HT1080 (cell line): ENCODE measurements at regions not wholly inside any gene's neighbourhood (a gene's known extent, or its start where the extent isn't known, plus 50 kb on each side); places are given as distances from the start of the nearest gene placed in this dataset.
"Not testable (repeated sequence)": the region's sequence is repeated elsewhere in the genome, so short reads cannot be mapped to it uniquely, and the experiment has no call there.

Experiments
- DNase-seq: peaks from one replicate; pipeline ENCODE4 v3.0.0-alpha.2; 2015; ENCODE audit warnings: low read depth

DNA sequence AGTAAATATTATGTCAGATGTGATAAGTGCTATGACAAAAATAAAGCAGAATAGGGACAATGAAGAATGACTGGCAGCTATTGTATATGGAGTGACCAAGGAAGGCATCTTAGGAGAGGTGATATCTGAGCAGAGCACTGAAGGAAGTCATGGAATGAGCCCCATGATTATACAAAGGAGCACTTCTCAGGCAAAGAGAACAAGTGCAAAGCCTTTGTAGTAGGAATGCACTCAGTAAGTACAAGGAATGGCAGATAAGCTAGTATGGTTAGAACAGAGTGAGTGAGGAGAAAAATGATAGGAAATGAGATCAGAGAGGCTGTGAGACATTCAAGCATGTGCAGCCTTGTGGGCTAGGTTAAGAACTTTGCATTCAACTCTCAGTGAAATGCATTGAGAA is 214.8 kb downstream of the LURAP1L start:
- no peak for DNase-seq

GRCh38 chr9:12993466-12993865 is 218.6 kb downstream of the LURAP1L start:
- DNase-seq = no peak

DNA sequence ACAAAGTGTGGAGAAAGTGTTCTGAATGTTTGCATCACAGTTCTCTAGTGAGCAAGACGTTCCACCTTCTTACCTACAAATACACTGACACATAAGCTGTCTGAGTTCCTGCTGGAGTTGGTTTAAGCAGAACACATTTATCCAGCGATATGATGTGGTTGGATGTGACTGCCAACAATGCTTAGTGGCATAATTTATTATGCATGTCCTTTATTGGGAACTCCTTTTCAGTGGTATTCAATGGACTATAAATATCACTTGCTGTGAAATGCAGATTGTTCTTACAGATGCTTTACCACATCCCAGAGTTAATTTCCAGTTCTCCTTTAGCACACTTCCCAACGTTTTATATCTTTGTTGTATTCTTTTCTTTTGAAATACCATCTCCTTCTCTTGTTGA is 222.2 kb downstream of the LURAP1L start:
- no peak for DNase-seq

- DNase-seq = no peak
Observed at GRCh38 chr9:13001989-13002580, 227.3 kb downstream of the LURAP1L start.

- DNase-seq = no peak
Observed at GRCh38 chr9:13002740-13003139, 227.9 kb downstream of the LURAP1L start.

- no peak for DNase-seq
Observed at GRCh38 chr9:13009871-13010270, 235.1 kb downstream of the LURAP1L start.

DNA sequence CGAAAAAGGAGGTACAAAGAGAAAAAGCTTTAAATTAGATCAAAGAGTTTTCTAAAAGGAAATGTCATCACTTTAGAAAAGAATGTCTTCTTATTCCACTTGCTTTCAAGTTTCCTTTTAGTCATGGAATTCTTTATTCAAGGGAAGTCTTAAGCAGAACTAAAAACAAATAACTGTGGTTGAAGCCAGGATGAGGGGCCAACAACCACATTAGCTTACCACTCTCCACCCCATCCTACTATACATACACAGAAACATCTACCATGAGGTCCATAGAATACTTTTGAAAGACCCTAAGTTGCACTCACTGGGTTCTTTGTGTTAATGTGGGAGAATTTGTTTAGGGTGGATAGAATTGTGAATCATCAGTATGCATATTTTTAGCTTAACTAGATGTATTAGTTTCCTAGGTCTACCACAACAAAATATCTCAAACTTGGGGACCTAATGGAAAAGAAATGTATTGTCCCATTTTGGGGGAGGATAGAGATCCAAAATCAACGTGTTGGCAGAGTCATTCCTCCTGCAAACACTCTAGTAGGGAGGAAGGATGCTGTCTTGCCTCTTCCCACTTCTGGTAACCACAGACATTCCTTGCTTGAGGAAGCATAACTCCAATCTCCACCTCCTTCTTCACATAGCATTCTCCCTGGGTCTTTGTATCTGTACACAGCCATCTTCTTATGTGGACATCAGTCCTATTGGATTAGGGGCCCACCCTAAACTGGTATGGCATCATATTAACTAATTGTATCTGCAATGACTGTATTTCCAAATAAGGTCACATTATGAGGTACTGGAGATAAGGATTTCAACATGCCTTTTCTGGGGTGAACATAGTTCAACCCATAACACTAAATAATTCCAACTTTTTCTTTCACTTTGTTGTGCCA is 239.4 kb downstream of the LURAP1L start:
- peak; percentile 56 for DNase-seq

DNA sequence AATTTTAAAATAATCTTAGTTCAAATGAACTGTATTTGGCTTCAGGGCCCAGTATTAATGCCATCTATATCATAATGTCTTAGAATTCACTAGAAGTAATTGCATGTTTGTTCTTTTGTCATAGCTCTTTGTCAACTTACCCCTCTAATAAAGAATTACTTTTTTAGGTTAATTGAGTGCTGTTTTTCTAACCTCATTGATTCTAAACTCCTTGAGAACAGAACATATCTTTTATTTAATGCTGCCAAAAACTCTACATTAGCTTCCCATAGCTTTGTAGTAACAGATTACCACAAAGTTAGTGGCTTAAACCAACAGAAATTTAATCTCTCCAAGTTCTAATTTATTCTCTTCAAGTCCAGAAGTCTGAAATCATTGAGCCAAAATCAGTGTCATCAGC is 242.4 kb downstream of the LURAP1L start:
- no peak for DNase-seq

DNA sequence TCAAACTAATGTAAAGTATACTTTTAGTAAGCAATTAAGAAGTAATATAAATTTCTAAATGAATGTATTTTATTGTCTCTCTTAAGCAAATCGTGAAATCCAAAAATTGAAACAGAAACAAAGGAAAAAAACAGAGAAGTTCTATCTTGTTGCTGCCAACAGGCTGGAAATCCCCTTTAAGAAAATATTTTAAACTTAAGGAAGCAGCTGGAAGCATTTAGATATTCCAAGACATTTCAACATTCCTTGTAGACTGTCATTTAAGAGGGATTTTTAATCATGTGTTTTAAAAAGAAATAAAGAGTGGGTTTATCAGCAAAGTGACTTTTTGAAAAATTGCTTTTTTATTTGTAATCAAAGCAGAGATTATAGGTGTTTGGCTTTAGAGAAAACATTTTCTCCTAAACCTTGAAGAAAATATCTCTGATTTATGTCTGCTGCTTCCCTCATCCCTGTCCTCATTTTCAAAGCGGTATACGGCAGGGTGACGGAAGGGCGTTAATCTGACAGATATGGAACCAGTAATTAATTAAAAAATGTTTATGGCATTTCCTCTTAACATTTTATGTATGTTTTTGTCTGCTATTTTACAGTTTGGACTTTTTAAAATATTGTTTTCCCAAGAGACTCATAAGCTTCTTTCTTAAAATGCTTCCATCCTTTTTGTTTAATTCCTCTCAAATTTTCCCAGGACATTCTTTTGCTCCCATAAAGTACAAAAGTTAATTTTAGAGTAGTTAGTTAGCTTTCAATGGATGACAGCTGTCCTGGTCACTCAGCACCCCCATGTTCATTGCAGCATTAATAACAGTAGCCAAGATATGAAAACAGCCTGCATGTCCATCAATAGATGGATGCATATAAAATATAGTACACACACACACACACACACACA is 245.6 kb downstream of the LURAP1L start:
- no peak for DNase-seq

GRCh38 chr9:13022756-13023155 is 247.9 kb downstream of the LURAP1L start:
- DNase-seq = no peak

DNA sequence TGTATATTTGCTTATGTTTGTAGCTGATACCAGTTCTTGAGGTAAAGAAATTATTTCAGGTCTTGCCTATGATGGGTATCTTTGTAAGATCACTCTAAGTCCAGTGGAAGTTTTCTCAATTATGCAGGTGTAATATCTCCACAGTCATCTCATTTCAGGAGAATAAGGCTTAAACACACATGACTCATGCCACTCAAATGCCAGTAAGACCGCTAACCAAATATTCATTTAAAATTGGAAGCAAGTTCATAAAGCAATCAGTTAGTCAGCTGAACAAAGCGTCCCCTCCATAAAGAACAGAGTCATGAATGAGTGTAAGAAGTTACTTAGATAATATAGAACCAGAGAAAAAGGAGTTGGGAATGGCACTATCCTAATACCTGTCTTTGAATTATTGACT is 248.7 kb downstream of the LURAP1L start:
- peak; percentile 88 for DNase-seq

GRCh38 chr9:13026956-13027355 is 252.1 kb downstream of the LURAP1L start:
- no peak for DNase-seq

GRCh38 chr9:13027879-13028278 is 251.6 kb downstream of the MPDZ start:
- DNase-seq = no peak

DNA sequence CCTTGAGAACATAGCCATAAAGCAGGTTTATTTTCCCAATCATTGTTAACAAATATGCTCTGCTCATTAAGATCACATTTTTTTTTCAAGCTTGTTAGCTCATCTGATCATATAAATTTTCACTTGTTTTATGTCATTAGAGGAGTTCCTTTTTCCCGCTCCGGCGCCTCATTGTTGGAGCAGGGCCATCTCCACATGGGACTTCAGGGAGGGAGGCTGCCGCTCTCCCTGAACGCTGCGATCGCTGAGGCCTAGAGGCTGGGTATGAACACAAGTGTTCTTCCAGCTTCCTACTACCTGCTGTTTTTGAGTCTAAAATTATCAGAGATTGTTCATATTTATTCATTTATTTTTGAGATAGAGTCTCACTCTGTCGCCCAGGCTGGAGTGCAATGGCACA is 246.9 kb downstream of the MPDZ start:
- DNase-seq = no peak

GRCh38 chr9:13033959-13034693 is 245.4 kb downstream of the MPDZ start:
- DNase-seq = peak; percentile 73

DNA sequence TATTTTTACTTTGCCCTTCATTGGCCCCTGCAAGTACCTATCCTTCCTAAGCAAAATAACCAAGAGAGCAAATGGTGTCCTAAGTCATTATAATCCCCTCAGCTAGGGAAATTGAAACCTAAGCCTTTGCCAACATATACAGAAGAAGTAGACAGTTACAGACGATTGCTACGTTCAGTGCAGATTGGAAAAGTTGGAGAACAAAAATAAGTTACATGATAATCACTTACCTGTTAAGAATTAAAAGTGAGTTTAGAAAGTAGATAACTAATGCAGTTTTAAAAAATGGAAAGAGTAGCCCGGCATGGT is 244.8 kb downstream of the MPDZ start:
- DNase-seq = no peak

DNA sequence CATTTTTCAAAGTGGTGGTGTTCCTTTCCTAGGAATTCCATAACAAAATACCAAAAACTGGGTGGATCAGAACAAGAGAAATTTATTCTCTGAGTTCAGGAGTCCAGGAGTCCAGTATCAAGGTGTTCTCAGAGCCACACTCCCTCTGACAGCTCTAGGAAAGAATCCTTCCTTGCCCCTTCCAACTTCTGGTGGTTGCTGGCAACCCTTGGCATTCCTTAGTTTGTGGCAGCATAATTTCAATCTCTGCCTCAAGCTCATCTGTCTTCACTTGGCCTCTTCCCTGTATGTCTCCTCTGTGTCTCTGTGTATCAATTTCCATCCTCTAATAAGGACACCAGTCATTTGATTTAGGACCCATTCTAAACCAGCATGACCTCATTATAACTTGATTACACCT is 243.7 kb downstream of the MPDZ start:
- DNase-seq = no peak

GRCh38 chr9:13037808-13038207 is 241.7 kb downstream of the MPDZ start:
- not testable (repeated sequence) for DNase-seq

DNA sequence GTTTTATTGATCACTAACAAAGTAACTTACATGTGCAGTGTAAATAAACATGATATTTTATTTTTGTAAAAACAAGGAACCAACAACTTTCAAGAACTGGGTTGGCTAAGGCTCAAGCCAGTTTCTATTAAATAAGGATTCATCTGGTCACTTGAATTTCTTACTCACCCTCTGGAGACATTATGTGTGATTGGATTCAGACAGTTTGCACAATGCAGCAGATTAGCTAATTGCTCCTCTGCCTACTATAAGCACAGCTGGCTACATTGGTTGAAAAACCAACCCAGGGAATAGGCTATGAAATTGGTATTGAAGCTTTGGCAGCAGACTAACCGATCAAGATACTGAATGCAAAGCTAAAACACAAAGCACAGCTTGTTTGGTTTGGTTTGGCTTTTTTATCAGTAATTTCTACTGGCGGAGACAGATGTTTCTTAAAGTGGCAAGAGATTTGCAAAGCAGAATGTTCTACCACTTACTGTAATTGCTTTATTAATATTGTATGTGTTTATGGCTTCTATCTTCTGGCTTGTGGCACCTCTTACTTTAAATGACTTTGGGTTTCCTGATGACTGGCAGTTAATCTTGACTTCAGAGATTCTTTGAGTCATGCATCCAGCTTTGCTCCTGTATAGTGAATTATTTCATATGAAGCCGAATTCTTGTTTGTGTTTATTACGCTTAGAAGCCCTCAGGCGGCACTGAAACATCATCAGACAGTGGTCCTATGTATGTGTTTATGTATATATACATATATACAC is 231.5 kb downstream of the MPDZ start:
- no peak for DNase-seq

GRCh38 chr9:13049223-13049622 is 230.3 kb downstream of the MPDZ start:
- no peak for DNase-seq

GRCh38 chr9:13053504-13053903 is 226.0 kb downstream of the MPDZ start:
- DNase-seq = no peak
